AG09319 (cell line): ENCODE measurements at regions not wholly inside any gene's neighbourhood (a gene's known extent, or its start where the extent isn't known, plus 50 kb on each side); places are given as distances from the start of the nearest gene placed in this dataset.

Source experiments
- DNase-seq: peaks from one replicate; pipeline ENCODE4 v3.0.0-alpha.2; 2010; ENCODE audit warnings: low read depth; ENCODE audit errors: extremely low read depth
- CTCF ChIP-seq: IDR thresholded peaks from 2 replicates; pipeline ENCODE4 v1.5.1; 2011; ENCODE audit warnings: low read depth, mild to moderate bottlenecking, inconsistent platforms, low read length, moderate library complexity

- peak; percentile 89 for DNase-seq
- no peak for TF ChIP-seq CTCF
Observed at GRCh38 chr2:19611491-19612332, 253.3 kb upstream of the OSR1 start.

- DNase-seq: no peak
- no peak for TF ChIP-seq CTCF
Observed at GRCh38 chr2:19609266-19609665, 250.8 kb upstream of the OSR1 start.

GRCh38 chr2:19607931-19608771 is 249.7 kb upstream of the OSR1 start:
- no peak for TF ChIP-seq CTCF
- DNase-seq: no peak

GRCh38 chr2:19607400-19607799 is 249.0 kb upstream of the OSR1 start:
- no peak for DNase-seq
- no peak for TF ChIP-seq CTCF

GRCh38 chr2:19600982-19601381 is 242.6 kb upstream of the OSR1 start:
- no peak for TF ChIP-seq CTCF
- no peak for DNase-seq

- TF ChIP-seq CTCF: peak; percentile 33
Observed at GRCh38 chr2:19600506-19600905, 242.1 kb upstream of the OSR1 start.

GRCh38 chr2:19598971-19599370 is 240.5 kb upstream of the OSR1 start:
- DNase-seq: no peak
- no peak for TF ChIP-seq CTCF

More at GRCh38 chr2:19600506-19600905, 242.1 kb upstream of the OSR1 start:
- no peak for DNase-seq
